ENCODE measurements at regions not wholly inside any gene's neighbourhood (a gene's known extent, or its start where the extent isn't known, plus 50 kb on each side); places are given as distances from the start of the nearest gene placed in this dataset.
"Not testable (repeated sequence)": the region's sequence is repeated elsewhere in the genome, so short reads cannot be mapped to it uniquely, and the experiment has no call there.

DNA sequence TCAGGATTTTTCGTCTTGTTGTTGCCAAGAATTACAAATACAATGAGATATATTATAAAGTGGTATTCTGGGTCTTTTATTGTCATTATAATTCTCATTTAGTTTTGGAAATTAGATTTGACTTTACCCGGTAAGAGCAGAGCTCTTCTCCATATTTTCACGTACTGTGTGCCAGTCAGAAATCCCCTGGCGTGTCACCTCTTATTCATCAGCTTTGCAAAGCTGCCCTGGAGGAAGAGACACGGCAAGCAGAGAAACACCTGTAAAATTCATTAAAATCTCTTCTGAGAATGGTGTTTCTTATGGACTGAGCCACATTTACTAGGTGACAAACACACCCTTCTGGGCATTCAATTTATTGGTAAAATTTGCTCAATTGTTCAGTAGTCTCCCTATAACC lies 440.4 kb downstream of the HINT1 start:
- DNase-seq (ENCODE audit: low spot score), result no peak

- DNase-seq (ENCODE audit: low spot score), result peak; percentile 6
Observed at GRCh38 chr5:130720355-130720754, 444.7 kb downstream of the HINT1 start.

DNA sequence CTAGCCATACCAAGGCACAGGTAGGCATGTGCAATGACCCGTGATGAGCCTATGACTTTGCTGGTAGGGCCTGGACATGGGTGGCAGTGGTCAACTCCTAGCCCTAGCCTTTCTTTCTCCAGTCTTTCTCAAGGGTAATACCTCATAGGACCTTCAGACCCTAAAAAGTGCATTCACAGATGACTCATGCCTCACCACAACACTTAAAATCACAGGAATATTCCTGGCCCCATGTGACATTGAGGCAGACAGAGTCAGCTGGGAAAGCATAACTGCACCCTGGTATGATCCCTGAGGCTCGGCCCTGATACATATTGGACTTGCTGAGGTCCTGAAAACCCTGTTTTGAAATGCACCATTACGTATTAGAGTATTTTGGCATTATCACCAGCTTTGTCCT lies 449.5 kb downstream of the HINT1 start:
- no peak for DNase-seq (ENCODE audit: low spot score)

GRCh38 chr5:130714200-130714599 lies 450.9 kb downstream of the HINT1 start:
- DNase-seq (ENCODE audit: low spot score), result no peak

- DNase-seq (ENCODE audit: low spot score), result no peak
Observed at GRCh38 chr5:130712324-130712723, 452.7 kb downstream of the HINT1 start.

DNA sequence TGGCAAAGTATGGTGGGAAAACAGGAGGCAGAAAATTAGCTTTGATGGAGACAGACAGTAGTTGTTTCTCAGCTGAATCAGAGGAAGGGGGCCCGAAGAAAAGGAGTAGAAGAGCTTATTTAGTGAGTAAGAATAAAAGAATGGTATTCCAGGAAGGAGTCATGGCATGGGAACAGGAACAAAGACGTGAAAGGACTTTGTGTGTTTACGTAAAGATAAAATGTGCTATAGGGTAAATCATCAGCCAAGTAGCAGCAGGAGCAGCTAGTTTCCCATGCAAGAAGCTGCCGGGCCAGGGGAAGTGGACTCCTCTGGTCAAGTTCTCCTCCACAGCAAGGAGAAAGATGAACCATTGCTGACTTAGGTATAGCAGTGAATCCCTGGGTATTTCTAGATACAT lies 454.5 kb downstream of the HINT1 start:
- no peak for DNase-seq (ENCODE audit: low spot score)

DNA sequence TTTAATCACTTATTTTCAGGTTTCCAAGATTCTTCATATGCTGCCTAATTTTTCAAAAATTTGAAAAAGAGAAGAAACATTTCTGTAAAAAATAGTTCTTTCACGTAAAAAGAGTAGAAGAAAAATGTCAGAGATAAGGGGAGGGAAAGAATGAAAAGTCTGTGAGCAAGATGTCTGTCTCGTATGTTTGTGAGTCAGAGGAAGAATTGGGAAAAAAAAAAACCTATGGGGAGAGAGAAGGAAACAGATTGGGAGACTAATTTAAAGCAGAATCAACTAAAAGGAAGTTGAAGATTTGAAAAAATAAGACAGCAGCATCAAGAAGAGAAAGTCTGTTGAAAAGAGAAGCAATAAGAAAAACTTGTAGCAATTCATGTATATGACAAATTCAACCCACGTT lies 456.3 kb downstream of the HINT1 start:
- no peak for DNase-seq (ENCODE audit: low spot score)

DNA sequence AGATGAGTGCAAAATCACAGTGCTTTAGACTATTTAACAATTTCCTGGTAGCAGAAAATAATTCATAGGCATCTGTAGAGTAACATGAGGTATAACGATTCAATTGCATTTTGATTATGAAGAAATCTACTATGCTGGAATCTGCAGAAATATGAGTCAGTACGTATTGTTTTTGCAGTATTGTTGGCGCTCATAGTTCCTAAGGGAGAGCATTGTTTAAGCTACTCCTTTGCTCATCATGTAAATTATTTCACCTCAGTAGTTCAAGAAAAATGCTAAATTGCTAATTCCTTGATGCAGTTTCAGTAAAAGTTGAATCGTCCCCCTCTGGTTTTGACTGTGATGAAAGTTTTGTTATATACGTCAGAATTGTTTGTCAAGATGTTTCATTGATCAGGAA lies 458.4 kb downstream of the HINT1 start:
- no peak for DNase-seq (ENCODE audit: low spot score)

DNA sequence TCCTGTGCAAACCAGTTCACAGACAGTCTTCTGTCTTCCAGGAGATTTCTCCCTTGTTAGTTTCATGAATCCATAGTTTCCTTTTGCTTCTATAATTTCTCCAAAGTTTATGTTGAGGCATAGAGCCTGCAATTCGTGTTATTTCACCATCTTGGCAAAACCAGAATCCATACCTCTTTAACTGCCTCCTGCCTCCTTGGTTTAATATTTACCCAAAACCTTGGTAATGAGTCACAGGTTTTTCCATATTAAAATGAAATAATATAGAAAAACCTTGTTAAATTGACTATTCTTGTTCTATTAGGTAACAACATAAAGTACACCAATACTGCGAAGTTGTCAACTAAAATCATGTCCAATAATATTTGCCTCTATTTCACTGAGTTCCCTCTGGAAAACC lies 459.7 kb downstream of the HINT1 start:
- DNase-seq (ENCODE audit: low spot score), result no peak

DNA sequence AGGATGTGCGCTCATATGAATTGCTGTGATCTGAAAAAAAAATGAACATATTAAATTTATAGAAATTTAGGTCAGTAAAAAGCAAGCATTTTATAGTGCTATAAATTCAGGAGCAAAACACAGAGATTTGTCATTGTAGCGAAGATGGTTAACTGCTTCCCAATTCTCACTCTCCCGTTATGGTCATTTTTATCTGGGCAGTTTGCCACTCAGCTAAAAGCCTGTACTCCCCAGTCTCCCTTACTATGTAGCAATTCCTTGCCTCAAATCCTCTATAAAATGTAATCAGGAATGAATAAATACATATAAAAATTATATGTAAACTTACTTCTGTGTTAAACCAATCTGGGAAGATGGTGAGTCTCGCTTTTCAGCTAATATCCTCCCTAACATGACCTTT lies 471.5 kb downstream of the HINT1 start:
- DNase-seq (ENCODE audit: low spot score), result no peak

- DNase-seq (ENCODE audit: low spot score), result no peak
Observed at GRCh38 chr5:130692770-130693169, 472.3 kb downstream of the HINT1 start.

DNA sequence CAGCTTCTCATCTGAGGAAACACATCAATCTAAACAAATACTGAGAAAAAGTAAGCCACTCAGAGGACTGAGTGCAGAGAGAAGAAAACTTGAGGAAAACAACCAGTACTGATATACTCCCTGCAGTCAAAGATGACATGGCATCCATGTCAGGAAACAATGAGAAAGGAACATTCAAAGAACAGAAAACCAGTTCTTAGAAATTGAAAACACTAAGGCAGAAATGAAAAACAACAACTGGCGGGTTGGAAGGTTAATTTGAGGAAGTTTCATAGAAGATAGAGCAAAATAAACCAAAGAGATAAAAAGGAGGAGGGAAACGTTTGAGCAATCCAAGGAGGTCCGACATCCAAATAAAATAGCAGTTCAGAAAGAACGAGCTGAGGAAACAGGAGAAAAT lies 475.2 kb downstream of the HINT1 start:
- DNase-seq (ENCODE audit: low spot score), result no peak

DNA sequence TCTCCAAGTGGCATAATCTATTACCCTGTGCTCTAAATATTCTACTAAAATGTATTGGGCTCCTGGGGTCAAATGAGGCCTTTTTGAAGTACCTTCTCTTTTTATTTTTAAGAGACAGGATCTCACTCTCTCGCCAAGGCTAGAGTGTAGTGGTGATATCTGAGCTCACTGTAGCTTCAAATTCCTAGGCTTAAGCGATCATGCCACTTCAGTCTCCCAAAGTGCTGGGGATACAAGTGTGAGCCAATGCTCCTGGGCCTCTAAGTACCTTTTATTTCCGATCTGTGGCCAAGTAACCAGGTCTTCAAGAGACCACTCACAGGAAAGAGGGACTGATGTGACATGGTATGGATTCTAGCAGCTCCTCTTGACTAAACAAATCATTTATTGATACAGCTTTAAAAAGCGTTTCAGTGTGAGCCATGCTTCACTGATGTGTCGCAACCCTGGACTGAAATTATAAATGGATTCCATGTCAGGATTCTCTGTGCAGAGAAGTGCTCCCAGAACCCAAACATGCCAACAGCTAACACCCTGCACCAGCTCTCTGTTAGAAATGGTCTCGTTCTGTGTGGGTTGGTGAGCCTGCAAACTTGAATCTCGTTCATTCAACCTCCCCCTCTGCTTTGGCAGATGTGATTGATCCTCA lies 477.8 kb downstream of the HINT1 start:
- DNase-seq (ENCODE audit: low spot score), result no peak

DNA sequence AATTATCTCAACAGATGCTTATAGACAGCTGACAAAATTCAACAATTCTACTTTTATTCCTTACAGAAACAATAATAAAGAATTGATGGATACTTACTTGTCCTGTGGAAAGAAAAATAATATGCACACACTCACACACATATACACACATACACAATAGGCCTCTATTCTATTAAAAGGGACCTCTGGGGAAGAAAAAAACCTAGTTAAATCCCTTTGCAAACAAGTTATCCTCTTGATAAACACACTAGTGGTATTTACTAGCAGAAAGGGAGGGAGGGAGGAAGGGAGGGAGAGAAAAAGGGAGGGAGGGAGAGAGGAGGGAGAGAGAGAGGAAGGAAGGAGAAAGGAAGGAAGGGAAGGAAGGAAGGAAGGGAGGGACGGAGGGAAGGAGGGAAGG lies 486.4 kb downstream of the HINT1 start:
- no peak for DNase-seq (ENCODE audit: low spot score)

DNA sequence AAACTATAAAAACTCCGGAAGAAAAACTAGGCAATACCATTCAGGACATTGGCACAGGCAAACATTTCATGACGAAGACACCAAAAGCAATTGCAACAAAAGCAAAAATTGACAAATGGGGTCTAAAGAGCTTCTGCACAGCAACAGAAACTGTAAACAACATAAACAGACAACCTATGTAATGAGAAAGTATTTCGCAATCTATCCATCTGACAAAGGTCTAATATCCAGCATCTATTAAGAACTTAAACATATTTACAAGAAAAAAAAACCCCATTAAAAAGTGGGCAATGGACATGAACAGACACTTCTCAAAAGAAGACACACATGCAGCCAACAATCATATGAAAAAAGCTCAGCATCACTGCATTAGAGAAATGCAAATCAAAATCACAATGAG lies 498.6 kb downstream of the HINT1 start:
- DNase-seq (ENCODE audit: low spot score), result no peak

DNA sequence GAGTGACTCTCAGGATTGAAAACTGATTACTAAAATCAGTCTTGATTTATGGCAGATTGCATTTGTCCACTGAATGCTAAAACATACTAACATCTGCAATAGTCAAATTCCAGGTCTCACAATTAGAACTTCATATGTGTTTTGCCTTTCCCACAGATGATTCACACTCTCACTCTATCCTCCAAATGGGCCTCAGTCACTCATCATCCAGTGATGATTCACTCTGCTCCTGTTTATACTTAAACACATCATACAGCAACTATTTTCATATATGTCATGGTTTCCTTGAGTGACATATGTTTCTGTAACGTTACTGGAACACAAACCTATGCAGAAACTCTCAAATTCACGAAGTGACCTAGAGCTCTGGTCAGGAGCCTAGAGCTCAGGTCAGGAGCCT lies 512.9 kb downstream of the HINT1 start:
- DNase-seq (ENCODE audit: low spot score), result no peak

DNA sequence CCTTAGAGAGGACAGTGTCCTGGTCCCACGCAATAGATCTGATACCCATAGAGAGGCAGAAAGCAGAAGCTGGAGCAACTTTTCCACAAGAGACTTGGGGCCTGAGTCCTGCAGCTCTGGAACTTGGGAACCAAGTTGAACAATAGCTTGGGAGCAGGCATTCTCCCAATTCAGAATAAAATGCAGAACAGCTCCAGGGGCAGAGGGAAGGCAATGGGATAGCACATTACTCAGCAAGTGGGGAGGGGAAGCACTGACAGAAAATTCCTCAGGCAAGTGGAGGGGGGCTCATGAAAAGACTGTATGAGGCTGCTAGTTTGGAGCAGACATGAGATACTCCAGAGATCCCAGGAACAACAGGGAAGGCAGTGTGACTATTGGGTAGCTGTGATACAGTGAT lies 513.6 kb downstream of the HINT1 start:
- DNase-seq (ENCODE audit: low spot score), result no peak

DNA sequence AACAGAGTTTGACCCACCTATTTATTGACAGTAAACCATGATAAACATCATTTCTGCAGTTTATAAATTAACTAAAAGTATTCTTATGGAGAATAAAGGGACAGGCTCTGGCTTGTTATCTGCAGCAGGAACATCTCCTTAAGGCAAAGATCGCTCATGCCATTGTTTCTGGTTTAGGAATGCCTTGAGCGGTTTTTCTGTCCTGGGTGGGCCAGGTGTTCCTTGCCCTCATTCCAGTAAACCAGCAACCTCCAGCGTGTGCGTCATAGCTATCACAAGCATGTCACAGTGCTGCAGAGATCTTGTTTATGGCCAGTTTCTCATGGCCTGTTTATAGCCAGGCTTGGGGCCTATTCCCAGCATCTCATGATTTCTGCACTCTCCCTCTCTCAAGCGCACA lies 521.7 kb downstream of the HINT1 start:
- DNase-seq (ENCODE audit: low spot score), result no peak

DNA sequence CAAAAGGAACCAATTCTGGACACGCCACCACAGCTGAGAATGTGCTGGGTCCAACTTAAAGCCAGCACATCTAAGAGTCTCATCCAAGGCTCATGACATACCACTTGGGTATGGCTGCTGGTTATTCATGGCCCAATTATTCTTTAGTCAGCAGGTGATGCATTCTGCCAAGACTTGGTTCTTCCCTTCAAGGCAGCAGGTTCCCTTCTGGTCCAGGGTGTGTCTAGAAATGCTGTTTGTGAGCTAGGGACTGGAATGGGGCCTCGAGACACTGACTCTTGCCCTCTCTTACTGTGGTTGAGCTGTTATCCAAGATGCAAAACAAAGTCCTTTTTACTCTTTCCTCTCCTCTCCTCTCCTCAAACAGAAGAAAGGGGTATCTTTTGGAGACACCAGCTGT lies 522.6 kb downstream of the HINT1 start:
- no peak for DNase-seq (ENCODE audit: low spot score)

DNA sequence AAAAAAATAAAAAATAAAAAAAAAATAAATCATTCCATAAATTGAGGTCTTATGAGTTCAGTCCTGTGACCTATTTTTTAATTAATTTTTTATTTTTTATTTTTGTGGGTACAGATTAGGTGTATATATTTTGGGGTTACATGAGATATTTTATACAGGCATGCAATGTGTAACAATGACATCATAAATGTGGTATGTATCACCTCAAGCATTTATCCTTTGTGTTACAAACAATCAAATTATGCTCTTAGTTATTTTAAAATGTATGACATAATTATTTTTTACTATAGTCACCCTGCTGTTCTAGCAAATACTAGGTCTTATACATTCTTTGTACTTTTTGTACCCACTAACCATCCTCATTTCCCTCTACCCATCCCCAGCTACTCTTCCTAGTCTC lies 537.9 kb downstream of the HINT1 start:
- no peak for DNase-seq (ENCODE audit: low spot score)

DNA sequence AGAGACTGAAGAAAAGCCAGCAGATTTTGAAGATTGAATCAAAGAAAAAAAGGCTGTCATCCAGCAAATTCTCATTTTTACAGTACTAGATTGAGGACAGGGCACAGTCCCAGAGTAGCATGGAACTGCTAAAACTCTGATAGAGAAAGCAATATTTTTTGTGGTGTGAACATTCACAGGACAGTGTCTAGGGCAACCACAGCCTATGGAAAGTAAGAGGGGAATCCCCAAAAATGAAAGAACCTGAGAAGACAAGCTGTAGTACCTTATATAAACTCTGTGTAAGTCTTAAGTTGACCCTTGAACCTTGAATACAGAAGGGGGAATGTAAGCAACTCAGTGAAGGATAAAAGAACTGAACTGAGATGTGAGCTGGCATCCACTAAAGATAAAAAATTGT lies 540.3 kb downstream of the HINT1 start:
- no peak for DNase-seq (ENCODE audit: low spot score)

- DNase-seq (ENCODE audit: low spot score), result no peak
Observed at GRCh38 chr5:130616161-130616560, 548.9 kb downstream of the HINT1 start.

DNA sequence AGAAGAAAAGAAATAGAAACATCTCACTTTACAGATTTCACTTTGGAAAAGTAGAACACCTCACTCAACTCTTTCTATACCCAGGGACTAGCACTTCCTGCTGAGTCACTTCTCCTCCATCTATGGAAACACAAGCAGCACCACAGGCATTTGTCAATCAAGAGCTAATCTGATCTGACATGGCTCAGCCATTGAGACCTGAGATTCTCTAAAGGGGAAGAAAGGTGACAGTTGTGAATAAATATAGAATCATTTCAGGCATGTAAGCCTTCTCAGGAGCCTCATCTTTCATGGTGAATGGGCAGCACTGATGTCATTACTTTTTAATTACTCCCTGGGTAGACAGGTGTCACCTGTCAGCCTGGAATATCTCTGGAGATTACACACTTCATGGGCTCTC lies 559.8 kb downstream of the HINT1 start:
- DNase-seq (ENCODE audit: low spot score), result no peak

GRCh38 chr5:130596647-130597046 lies 568.4 kb downstream of the HINT1 start:
- not testable (repeated sequence) for DNase-seq (ENCODE audit: low spot score)

DNA sequence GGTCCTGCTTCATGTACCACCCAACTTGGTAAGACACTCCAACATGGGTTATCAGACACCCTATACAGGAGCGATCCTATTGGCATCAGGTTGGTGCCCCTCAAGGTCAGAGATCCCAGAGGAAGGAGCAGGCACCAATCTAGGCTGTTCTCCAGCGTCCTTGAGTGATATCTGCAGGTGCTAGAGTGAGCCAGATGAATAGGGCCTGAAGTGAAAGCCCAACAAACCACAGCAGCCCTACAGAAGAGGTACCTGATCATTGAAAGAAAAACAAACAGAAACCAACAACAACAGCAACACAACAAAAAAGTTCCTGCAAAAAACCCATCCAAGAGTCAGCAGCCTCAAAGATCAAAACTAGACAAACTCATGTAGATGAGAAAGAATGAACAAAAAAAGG lies 584.8 kb downstream of the HINT1 start:
- DNase-seq (ENCODE audit: low spot score), result no peak
